SK-N-SH (cell line): ENCODE measurements at regions not wholly inside any gene's neighbourhood (a gene's known extent, or its start where the extent isn't known, plus 50 kb on each side); places are given as distances from the start of the nearest gene placed in this dataset.

Experiments
- CTCF ChIA-PET: fragments of 300-600, 350-600 bp; formaldehyde crosslinking; extraction: SDS; loops from one replicate; lab custom pipeline; 2021; lab: Yijun Ruan, JAX
- POLR2A ChIA-PET: fragments of 350-600 bp; sonication (Branson Sonifier 250); formaldehyde crosslinking; extraction: SDS; loops from one replicate; lab custom pipeline; 2020; ENCODE audit warnings: antibody characterized with exemption, inconsistent platforms; lab: Yijun Ruan, JAX
- DNase-seq: peaks from one replicate; pipeline ENCODE4 v3.0.0; 2012
- H2AFZ ChIP-seq: fragments of 200-600 bp; sonication (generic); 2 replicates; pipeline ENCODE4 v1.8.1; 2016; ENCODE audit warnings: antibody characterized with exemption, mild to moderate bottlenecking, low read depth
- H3F3A ChIP-seq: fragments of 200-600 bp; sonication (generic); replicated peaks from 2 replicates; pipeline ENCODE3; 2016; ENCODE audit warnings: antibody characterized with exemption, mild to moderate bottlenecking; ENCODE audit not compliant: insufficient read depth
- H3K27ac ChIP-seq, 2 experiments: fragments of 200-500 bp in 1 of 2; fragments of 200-600 bp in 1 of 2; sonication (Bioruptor generic) in 1 of 2; sonication (generic), shearing (Covaris generic) in 1 of 2; 2 replicates each; pipeline versions ENCODE4 v1.5.1 to v1.6.1; 2014 to 2016; ENCODE audit warnings: low read depth in 2 of 2, inconsistent platforms in 1 of 2, low read length in 1 of 2, mild to moderate bottlenecking in 1 of 2, mixed read lengths in 1 of 2
- H3K27me3 ChIP-seq: fragments of 200-600 bp; sonication (generic), shearing (Covaris generic); 2 replicates; pipeline ENCODE4 v1.6.1; 2016; ENCODE audit warnings: mixed run types; ENCODE audit not compliant: insufficient read depth
- H3K36me3 ChIP-seq, 2 experiments: fragments of 200-500 bp in 1 of 2; fragments of 200-600 bp in 1 of 2; sonication (Bioruptor generic) in 1 of 2; sonication (generic) in 1 of 2; replicated peaks in 1 of 2; 2 replicates each; pipeline versions ENCODE3 to v1.5.1; 2014 to 2016; ENCODE audit warnings: low read length in 1 of 2, mild to moderate bottlenecking in 1 of 2; ENCODE audit not compliant: insufficient read depth in 2 of 2, control insufficient read depth in 1 of 2
- H3K4me1 ChIP-seq, 2 experiments: fragments of 200-500 bp in 1 of 2; fragments of 200-600 bp in 1 of 2; sonication (Bioruptor generic) in 1 of 2; sonication (generic), shearing (Covaris generic) in 1 of 2; 2 replicates each; pipeline versions ENCODE4 v1.5.1 to v1.6.1; 2014 to 2016; ENCODE audit warnings: low read depth in 1 of 2, low read length in 1 of 2, mixed run types in 1 of 2; ENCODE audit not compliant: insufficient read depth in 2 of 2, control insufficient read depth in 1 of 2
- H3K4me2 ChIP-seq: fragments of 200-600 bp; sonication (generic), shearing (Covaris generic); 2 replicates; pipeline ENCODE4 v1.6.1; 2017; ENCODE audit warnings: mixed run types
- H3K4me3 ChIP-seq, 2 experiments: fragments of 200-500 bp in 1 of 2; fragments of 200-600 bp in 1 of 2; sonication (Bioruptor generic) in 1 of 2; sonication (generic), shearing (Covaris generic) in 1 of 2; 2 replicates each; pipeline versions ENCODE4 v1.5.1 to v1.8.1; 2014 to 2016; ENCODE audit warnings: low read depth in 2 of 2, inconsistent platforms in 1 of 2, low read length in 1 of 2, mild to moderate bottlenecking in 1 of 2, mixed read lengths in 1 of 2, moderate library complexity in 1 of 2
- H3K79me2 ChIP-seq: fragments of 200-600 bp; sonication (generic); 2 replicates; pipeline ENCODE4 v1.8.1; 2017; ENCODE audit warnings: mild to moderate bottlenecking; ENCODE audit not compliant: insufficient read depth
- H3K9ac ChIP-seq: fragments of 200-600 bp; sonication (generic); 2 replicates; pipeline ENCODE4 v1.6.1; 2017; ENCODE audit warnings: mixed run types
- H3K9me2 ChIP-seq: fragments of 200-600 bp; sonication (generic); 2 replicates; pipeline ENCODE4 v1.6.1; 2017; ENCODE audit warnings: mixed run types
- H3K9me3 ChIP-seq: fragments of 200-600 bp; sonication (generic); 2 replicates; pipeline ENCODE4 v1.6.1; 2017; ENCODE audit warnings: mixed run types, mild to moderate bottlenecking, moderate library complexity
- H4K20me1 ChIP-seq: fragments of 200-600 bp; sonication (generic); 2 replicates; pipeline ENCODE4 v1.6.1; 2017; ENCODE audit warnings: mild to moderate bottlenecking, mixed run types; ENCODE audit not compliant: insufficient read depth
- CTCF ChIP-seq: fragments of 200-600 bp; sonication (generic); IDR thresholded peaks from 2 replicates; pipeline ENCODE4 v1.6.1; 2017; ENCODE audit warnings: antibody characterized with exemption, mild to moderate bottlenecking, moderate library complexity
- EP300 ChIP-seq, 2 experiments: IDR thresholded peaks; 2 replicates each; pipeline versions ENCODE4 v1.4.0 to v1.6.1; 2012; ENCODE audit warnings: borderline replicate concordance in 1 of 2, low read depth in 1 of 2, low read length in 1 of 2
- EZH2phosphoT487 ChIP-seq: fragments of 200-600 bp; sonication (generic); IDR thresholded peaks from 2 replicates; pipeline ENCODE4 v1.6.1; 2017; ENCODE audit warnings: low read depth, mixed run types, mild to moderate bottlenecking, antibody characterized with exemption, moderate library complexity, borderline replicate concordance
- FOXM1 ChIP-seq: IDR thresholded peaks from 2 replicates; pipeline ENCODE4 v1.4.0; 2012; ENCODE audit warnings: low read depth, mild to moderate bottlenecking
- IRF3 ChIP-seq: fragments of 150-350 bp; IDR thresholded peaks from 2 replicates; pipeline ENCODE4 v1.6.1; 2016; ENCODE audit warnings: mild to moderate bottlenecking, low read depth, low read length
- MAX ChIP-seq: IDR thresholded peaks from 2 replicates; pipeline ENCODE4 v1.4.0; 2012; ENCODE audit warnings: low read depth
- RFX5 ChIP-seq: IDR thresholded peaks from 2 replicates; pipeline ENCODE4 v1.6.1; 2012; ENCODE audit warnings: mild to moderate bottlenecking, improper control_type of control experiment, low read length
- USF2 ChIP-seq: fragments of 150-350 bp; IDR thresholded peaks from 2 replicates; pipeline ENCODE4 v1.6.1; 2017; ENCODE audit warnings: antibody characterized with exemption, low read length, low read depth, borderline replicate concordance
- YY1 ChIP-seq: IDR thresholded peaks from 2 replicates; pipeline ENCODE4 v1.4.0; 2012; ENCODE audit warnings: low read depth, mild to moderate bottlenecking
- WGBS: methylation state at CpG from one replicate; pipeline ENCODE4 v1.1.6; 2017; ENCODE audit warnings: low lambda C conversion rate; 5-methylcytosine and 5-hydroxymethylcytosine counted together

- Histone ChIP-seq H3K4me3 (no peak overlapping the region), H3K9me2 (no peaks in the 10 kb centered on the region), H3K27me3 (no peaks in the 10 kb centered on the region), H3K9ac (no peak overlapping the region), H2AFZ (no peak overlapping the region), H3F3A (no peaks in the 10 kb centered on the region), H4K20me1 (no peaks in the 10 kb centered on the region), H3K4me2 (no peak overlapping the region), H3K9me3 (no peaks in the 10 kb centered on the region), H3K36me3 (no peaks in the 10 kb centered on the region), H3K79me2 (no peaks in the 10 kb centered on the region), H3K27ac (no peak overlapping the region), H3K4me1 (no peaks in the 10 kb centered on the region)
- CTCF ChIA-PET: interaction anchor here (0.8 kb wide), 1 partner anchor 10 kb away, joined by 3 read pairs; no protein-coding TSS in a partner anchor
- 13% methylated on average over 2 of the region's 2 CpGs for WGBS
- TF ChIP-seq EZH2phosphoT487: no peak
- POLR2A ChIA-PET: no interaction called here
- no peak for DNase-seq
Observed at GRCh38 chr5:21168557-21168956, 1180.6 kb upstream of the CDH18 start.

- no peak overlapping the region for H3K27ac ChIP-seq
- 51% methylated on average over 6 of the region's 6 CpGs for whole genome bisulfite sequencing
- no peak for DNase-seq
Observed at GRCh38 chr5:21165344-21165743, 1177.3 kb upstream of the CDH18 start.

More at GRCh38 chr5:21165344-21165743, 1177.3 kb upstream of the CDH18 start:
- H3K79me2 ChIP-seq: no peaks in the 10 kb centered on the region
- no peak for TF ChIP-seq RFX5
- no peak for TF ChIP-seq USF2
- TF ChIP-seq CTCF: no peak
- no peak for TF ChIP-seq FOXM1
- TF ChIP-seq MAX: no peak
- TF ChIP-seq YY1: no peak
- no peak for TF ChIP-seq EP300 (IDR thresholded peaks at IDR 0.05; ENCODE audit: borderline replicate concordance in 1 of 2, low read depth in 1 of 2, low read length in 1 of 2)
- no peak for TF ChIP-seq IRF3
- no peaks in the 10 kb centered on the region for H3F3A ChIP-seq
- H3K27me3 ChIP-seq: no peaks in the 10 kb centered on the region
- no peaks in the 10 kb centered on the region for H3K9me3 ChIP-seq
- ChIA-PET POLR2A (no interaction called here), CTCF (no interaction called here)
- no peaks in the 10 kb centered on the region for H3K4me1 ChIP-seq
- H3K36me3 ChIP-seq: no peaks in the 10 kb centered on the region
- H3K4me2 ChIP-seq: no peak overlapping the region
- H3K9ac ChIP-seq: no peak overlapping the region
- no peak overlapping the region for H2AFZ ChIP-seq
- H3K9me2 ChIP-seq: no peaks in the 10 kb centered on the region
- H3K4me3 ChIP-seq: no peak overlapping the region
- no peaks in the 10 kb centered on the region for H4K20me1 ChIP-seq
